ENCODE measurements at regions not wholly inside any gene's neighbourhood (a gene's known extent, or its start where the extent isn't known, plus 50 kb on each side); places are given as distances from the start of the nearest gene placed in this dataset.

- ChIA-PET CTCF (interaction anchor here (1.1 kb wide), 1 partner anchor 9 kb away, joined by 3 read pairs; no protein-coding TSS in a partner anchor), POLR2A (no interaction called here)
- Mint-ChIP-seq H3K9me3 (no peaks in the 10 kb centered on the region), H3K4me3 (no peak overlapping the region), H3K27me3 (peaks cover 5 to 22% of the 10 kb centered on the region in 2 donors), H3K27ac (no peak overlapping the region), H3K36me3 (no peaks in the 10 kb centered on the region), H3K4me1 (no peaks in the 10 kb centered on the region)
- H3K4me3 ChIP-seq (ENCODE audit: low read length) = no peak overlapping the region
- no peak overlapping the region for H3K27ac ChIP-seq (ENCODE audit: low read depth, low read length)
- no peak for DNase-seq
- H3K36me3 ChIP-seq (ENCODE audit: insufficient read depth, low read length) = no peaks in the 10 kb centered on the region
- no peaks in the 10 kb centered on the region for H3K9me3 ChIP-seq (ENCODE audit: low read length)
- no peaks in the 10 kb centered on the region for H3K27me3 ChIP-seq (ENCODE audit: insufficient read depth, low read length, poor library complexity, severe bottlenecking)
- H3K4me1 ChIP-seq (ENCODE audit: insufficient read depth, low read length) = no peaks in the 10 kb centered on the region
Observed at GRCh38 chr21:35948982-35949381, 111.3 kb downstream of the SETD4 start.

GRCh38 chr21:35945089-35945671, 115.1 kb downstream of the SETD4 start:
- no peaks in the 10 kb centered on the region for H3K4me1 Mint-ChIP-seq
- no peaks in the 10 kb centered on the region for H3K36me3 Mint-ChIP-seq
- Histone ChIP-seq H3K9me3 (ENCODE audit: low read length) (no peaks in the 10 kb centered on the region), H3K27me3 (ENCODE audit: insufficient read depth, low read length, poor library complexity, severe bottlenecking) (no peaks in the 10 kb centered on the region), H3K27ac (ENCODE audit: low read depth, low read length) (no peak overlapping the region), H3K4me3 (ENCODE audit: low read length) (no peak overlapping the region), H3K4me1 (ENCODE audit: insufficient read depth, low read length) (no peaks in the 10 kb centered on the region), H3K36me3 (ENCODE audit: insufficient read depth, low read length) (no peaks in the 10 kb centered on the region)
- no peak overlapping the region for H3K4me3 Mint-ChIP-seq
- CTCF ChIA-PET = no interaction called here
- POLR2A ChIA-PET = no interaction called here
- peaks cover 3% of the 10 kb centered on the region in 2 donors for H3K27me3 Mint-ChIP-seq
- DNase-seq = no peak
- H3K9me3 Mint-ChIP-seq = no peaks in the 10 kb centered on the region
- H3K27ac Mint-ChIP-seq = no peak overlapping the region

GRCh38 chr21:35943752-35944151, 116.6 kb downstream of the SETD4 start:
- no peak overlapping the region for H3K4me3 Mint-ChIP-seq
- H3K27me3 Mint-ChIP-seq = peaks cover 3 to 11% of the 10 kb centered on the region in 2 donors
- CTCF ChIA-PET = no interaction called here
- H3K27me3 ChIP-seq (ENCODE audit: insufficient read depth, low read length, poor library complexity, severe bottlenecking) = no peaks in the 10 kb centered on the region
- no peaks in the 10 kb centered on the region for H3K36me3 Mint-ChIP-seq
- no peak overlapping the region for H3K27ac Mint-ChIP-seq
- no peaks in the 10 kb centered on the region for H3K4me1 ChIP-seq (ENCODE audit: insufficient read depth, low read length)
- no peak overlapping the region for H3K27ac ChIP-seq (ENCODE audit: low read depth, low read length)
- no peaks in the 10 kb centered on the region for H3K9me3 Mint-ChIP-seq
- no peaks in the 10 kb centered on the region for H3K4me1 Mint-ChIP-seq
- no peak overlapping the region for H3K4me3 ChIP-seq (ENCODE audit: low read length)
- no peaks in the 10 kb centered on the region for H3K9me3 ChIP-seq (ENCODE audit: low read length)
- no peak for DNase-seq
- no peaks in the 10 kb centered on the region for H3K36me3 ChIP-seq (ENCODE audit: insufficient read depth, low read length)
- POLR2A ChIA-PET = no interaction called here

- DNase-seq = no peak
- Histone ChIP-seq H3K4me3 (ENCODE audit: low read length) (no peak overlapping the region), H3K27ac (ENCODE audit: low read depth, low read length) (no peak overlapping the region), H3K4me1 (ENCODE audit: insufficient read depth, low read length) (no peaks in the 10 kb centered on the region), H3K9me3 (ENCODE audit: low read length) (no peaks in the 10 kb centered on the region), H3K27me3 (ENCODE audit: insufficient read depth, low read length, poor library complexity, severe bottlenecking) (no peaks in the 10 kb centered on the region), H3K36me3 (ENCODE audit: insufficient read depth, low read length) (no peaks in the 10 kb centered on the region)
- no peak overlapping the region for H3K4me3 Mint-ChIP-seq
- peaks cover 3 to 13% of the 10 kb centered on the region in 2 donors for H3K27me3 Mint-ChIP-seq
- ChIA-PET CTCF (no interaction called here), POLR2A (no interaction called here)
- no peaks in the 10 kb centered on the region for H3K9me3 Mint-ChIP-seq
- no peak overlapping the region for H3K27ac Mint-ChIP-seq
- no peaks in the 10 kb centered on the region for H3K36me3 Mint-ChIP-seq
- H3K4me1 Mint-ChIP-seq = no peaks in the 10 kb centered on the region
Observed at GRCh38 chr21:35942211-35943144, 117.8 kb downstream of the SETD4 start.

- H3K9me3 ChIP-seq (ENCODE audit: low read length) = no peaks in the 10 kb centered on the region
- DNase-seq = no peak
- H3K36me3 Mint-ChIP-seq = no peaks in the 10 kb centered on the region
- H3K36me3 ChIP-seq (ENCODE audit: insufficient read depth, low read length) = no peaks in the 10 kb centered on the region
- H3K27ac Mint-ChIP-seq = no peak overlapping the region
- no peaks in the 10 kb centered on the region for H3K9me3 Mint-ChIP-seq
- ChIA-PET CTCF (interaction anchor here (1.2 kb wide), 1 partner anchor 9 kb away, joined by 3 read pairs; no protein-coding TSS in a partner anchor), POLR2A (no interaction called here)
- no peaks in the 10 kb centered on the region for H3K4me1 Mint-ChIP-seq
- no peak overlapping the region for H3K4me3 Mint-ChIP-seq
- H3K4me1 ChIP-seq (ENCODE audit: insufficient read depth, low read length) = no peaks in the 10 kb centered on the region
- H3K27me3 ChIP-seq (ENCODE audit: insufficient read depth, low read length, poor library complexity, severe bottlenecking) = no peaks in the 10 kb centered on the region
- no peak overlapping the region for H3K27ac ChIP-seq (ENCODE audit: low read depth, low read length)
- H3K27me3 Mint-ChIP-seq = peaks cover 2 to 17% of the 10 kb centered on the region in 2 donors
- H3K4me3 ChIP-seq (ENCODE audit: low read length) = no peak overlapping the region
Observed at GRCh38 chr21:35940074-35940927, 120.0 kb downstream of the SETD4 start.

- no peak for DNase-seq
- no peaks in the 10 kb centered on the region for H3K9me3 Mint-ChIP-seq
- peaks cover 2 to 17% of the 10 kb centered on the region in 2 donors for H3K27me3 Mint-ChIP-seq
- no peaks in the 10 kb centered on the region for H3K9me3 ChIP-seq (ENCODE audit: low read length)
- H3K4me3 Mint-ChIP-seq = no peak overlapping the region
- H3K36me3 Mint-ChIP-seq = no peaks in the 10 kb centered on the region
- ChIA-PET CTCF (no interaction called here), POLR2A (no interaction called here)
- H3K4me1 Mint-ChIP-seq = no peaks in the 10 kb centered on the region
- H3K4me3 ChIP-seq (ENCODE audit: low read length) = no peak overlapping the region
- no peaks in the 10 kb centered on the region for H3K36me3 ChIP-seq (ENCODE audit: insufficient read depth, low read length)
- H3K27me3 ChIP-seq (ENCODE audit: insufficient read depth, low read length, poor library complexity, severe bottlenecking) = no peaks in the 10 kb centered on the region
- H3K27ac ChIP-seq (ENCODE audit: low read depth, low read length) = no peak overlapping the region
- no peak overlapping the region for H3K27ac Mint-ChIP-seq
- H3K4me1 ChIP-seq (ENCODE audit: insufficient read depth, low read length) = no peaks in the 10 kb centered on the region
Observed at GRCh38 chr21:35938446-35938845, 121.9 kb downstream of the SETD4 start.

GRCh38 chr21:35933466-35933865, 126.9 kb downstream of the SETD4 start:
- H3K4me1 ChIP-seq (ENCODE audit: insufficient read depth, low read length) = no peaks in the 10 kb centered on the region
- H3K4me3 Mint-ChIP-seq = no peak overlapping the region
- ChIA-PET CTCF (no interaction called here), POLR2A (interaction anchor here (0.6 kb wide), 1 partner anchor 50 kb away, joined by 5 read pairs; no protein-coding TSS in a partner anchor)
- H3K27ac ChIP-seq (ENCODE audit: low read depth, low read length) = no peak overlapping the region
- H3K27ac Mint-ChIP-seq = no peak overlapping the region
- DNase-seq = no peak
- no peak overlapping the region for H3K4me3 ChIP-seq (ENCODE audit: low read length)
- H3K9me3 ChIP-seq (ENCODE audit: low read length) = no peaks in the 10 kb centered on the region
- H3K27me3 ChIP-seq (ENCODE audit: insufficient read depth, low read length, poor library complexity, severe bottlenecking) = no peaks in the 10 kb centered on the region
- H3K36me3 ChIP-seq (ENCODE audit: insufficient read depth, low read length) = no peaks in the 10 kb centered on the region
- no peaks in the 10 kb centered on the region for H3K4me1 Mint-ChIP-seq
- no peaks in the 10 kb centered on the region for H3K9me3 Mint-ChIP-seq
- no peaks in the 10 kb centered on the region for H3K36me3 Mint-ChIP-seq
- H3K27me3 Mint-ChIP-seq = peaks cover 6 to 11% of the 10 kb centered on the region in 2 donors

All from CD8-positive, alpha-beta memory T cell (primary cell).